ENCODE measurements at regions not wholly inside any gene's neighbourhood (a gene's known extent, or its start where the extent isn't known, plus 50 kb on each side); places are given as distances from the start of the nearest gene placed in this dataset.

DNA sequence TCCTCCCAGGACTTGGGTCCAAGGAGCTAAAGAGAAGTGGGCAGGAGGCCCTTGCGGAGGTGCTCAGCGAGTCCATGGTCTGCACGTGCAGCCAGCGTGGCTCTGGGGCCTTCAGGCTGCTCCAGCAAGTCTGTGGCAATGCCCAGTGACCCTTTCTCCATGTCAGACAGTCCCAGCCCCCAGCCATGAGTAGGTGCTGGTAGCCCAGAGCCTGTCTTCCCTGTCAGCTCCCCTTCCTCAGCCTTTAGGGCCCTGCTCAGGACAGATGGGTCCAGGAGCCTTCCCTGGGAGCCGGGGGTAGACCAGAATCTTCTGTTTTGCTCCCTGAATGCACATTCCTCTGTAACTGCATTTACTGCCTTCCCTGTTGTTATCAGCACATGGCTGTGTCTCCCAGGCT, 147.2 kb upstream of the IRX2 start:
- no peak for TF ChIP-seq EZH2 (IDR thresholded peaks at IDR 0.05; ENCODE audit: insufficient read depth, poor library complexity, severe bottlenecking)
- TF ChIP-seq EZH2phosphoT487 (IDR thresholded peaks at IDR 0.05; ENCODE audit: insufficient read depth, low read depth) = no peak

All from GM23248 (cell line).